Omental fat pad (tissue), 3 donors: ENCODE measurements at regions not wholly inside any gene's neighbourhood (a gene's known extent, or its start where the extent isn't known, plus 50 kb on each side); places are given as distances from the start of the nearest gene placed in this dataset.

Experiments used
- ATAC-seq: fragments of 150-250 bp; one replicate; pipeline ENCODE4 v1.9.1; 2016; ENCODE audit warnings: mild to moderate bottlenecking, moderate library complexity; ENCODE audit not compliant: low FRiP score
- DNase-seq: peaks from one replicate; pipeline ENCODE4 v3.0.0-alpha.2; 2019; ENCODE audit warnings: low spot score
- CTCF ChIP-seq, 3 donors: fragments of 450-650 bp; IDR thresholded peaks; one replicate each; pipeline ENCODE4 v1.5.1; 2016 to 2017; ENCODE audit warnings: antibody characterized with exemption in 3 of 3, mild to moderate bottlenecking in 3 of 3, moderate library complexity in 2 of 3

GRCh38 chr14:64639340-64639821 lies 64.8 kb upstream of the PLEKHG3 start:
- DNase-seq (no peak), ATAC-seq (no peak)
- TF ChIP-seq CTCF (IDR thresholded peaks at IDR 0.05): no peak

- no peak for DNase-seq
- no peak for ATAC-seq
- TF ChIP-seq CTCF (IDR thresholded peaks at IDR 0.05): no peak
Measured at GRCh38 chr14:64640839-64641238, 63.4 kb upstream of the PLEKHG3 start.

- TF ChIP-seq CTCF (IDR thresholded peaks at IDR 0.05): no peak
- ATAC-seq: no peak
- DNase-seq: no peak
Measured at GRCh38 chr14:64641760-64642159, 62.5 kb upstream of the PLEKHG3 start.

- no peak for ATAC-seq
- TF ChIP-seq CTCF (IDR thresholded peaks at IDR 0.05): no peak
- no peak for DNase-seq
Measured at GRCh38 chr14:64643709-64644108, 60.5 kb upstream of the PLEKHG3 start.

- no peak for DNase-seq
- no peak for TF ChIP-seq CTCF (IDR thresholded peaks at IDR 0.05)
- no peak for ATAC-seq
Measured at GRCh38 chr14:64644629-64645028, 59.6 kb upstream of the PLEKHG3 start.

- peak; percentile 82 for ATAC-seq
- DNase-seq: no peak
- no peak for TF ChIP-seq CTCF (IDR thresholded peaks at IDR 0.05)
Measured at GRCh38 chr14:64645220-64645892, 58.9 kb upstream of the PLEKHG3 start.

- ATAC-seq (no peak), DNase-seq (no peak)
- TF ChIP-seq CTCF (IDR thresholded peaks at IDR 0.05): no peak
Measured at GRCh38 chr14:64646103-64646502, 58.1 kb upstream of the PLEKHG3 start.
